ENCODE measurements at regions not wholly inside any gene's neighbourhood (a gene's known extent, or its start where the extent isn't known, plus 50 kb on each side); places are given as distances from the start of the nearest gene placed in this dataset.

DNA sequence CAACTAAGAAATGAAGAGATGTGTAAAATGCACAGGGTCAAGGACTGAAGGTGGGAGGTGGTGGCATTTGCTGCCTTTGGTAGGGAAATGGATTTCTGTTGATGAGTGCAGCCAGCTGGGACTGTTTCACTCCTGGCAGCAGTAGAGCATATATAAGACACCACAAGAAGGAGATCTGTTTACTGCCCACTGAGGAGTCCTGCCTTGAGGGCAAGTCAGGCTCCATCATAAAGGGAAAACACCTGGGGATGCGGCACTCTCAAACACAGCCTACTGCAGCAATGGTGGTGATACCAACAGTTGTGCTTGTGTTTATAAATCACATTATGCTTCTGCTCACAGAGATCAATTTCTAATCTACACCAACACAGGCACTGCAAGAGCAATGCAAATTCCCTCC is 222.1 kb downstream of the TACR3 start (continued):
- TF ChIP-seq CCAR2 (optimal IDR thresholded peaks at IDR 0.05; ENCODE audit: low read depth, low read length) (no peak), CEBPG (CRISPR knock-in tag; IDR thresholded peaks at IDR 0.05) (no peak), ZNF761 (CRISPR knock-in tag; conservative IDR thresholded peaks at IDR 0.05) (no peak), GABPB1 (CRISPR knock-in tag; IDR thresholded peaks at IDR 0.05) (no peak), ZBTB42 (CRISPR knock-in tag; IDR thresholded peaks at IDR 0.05) (no peak)
- TF ChIP-seq, protein P1, sequence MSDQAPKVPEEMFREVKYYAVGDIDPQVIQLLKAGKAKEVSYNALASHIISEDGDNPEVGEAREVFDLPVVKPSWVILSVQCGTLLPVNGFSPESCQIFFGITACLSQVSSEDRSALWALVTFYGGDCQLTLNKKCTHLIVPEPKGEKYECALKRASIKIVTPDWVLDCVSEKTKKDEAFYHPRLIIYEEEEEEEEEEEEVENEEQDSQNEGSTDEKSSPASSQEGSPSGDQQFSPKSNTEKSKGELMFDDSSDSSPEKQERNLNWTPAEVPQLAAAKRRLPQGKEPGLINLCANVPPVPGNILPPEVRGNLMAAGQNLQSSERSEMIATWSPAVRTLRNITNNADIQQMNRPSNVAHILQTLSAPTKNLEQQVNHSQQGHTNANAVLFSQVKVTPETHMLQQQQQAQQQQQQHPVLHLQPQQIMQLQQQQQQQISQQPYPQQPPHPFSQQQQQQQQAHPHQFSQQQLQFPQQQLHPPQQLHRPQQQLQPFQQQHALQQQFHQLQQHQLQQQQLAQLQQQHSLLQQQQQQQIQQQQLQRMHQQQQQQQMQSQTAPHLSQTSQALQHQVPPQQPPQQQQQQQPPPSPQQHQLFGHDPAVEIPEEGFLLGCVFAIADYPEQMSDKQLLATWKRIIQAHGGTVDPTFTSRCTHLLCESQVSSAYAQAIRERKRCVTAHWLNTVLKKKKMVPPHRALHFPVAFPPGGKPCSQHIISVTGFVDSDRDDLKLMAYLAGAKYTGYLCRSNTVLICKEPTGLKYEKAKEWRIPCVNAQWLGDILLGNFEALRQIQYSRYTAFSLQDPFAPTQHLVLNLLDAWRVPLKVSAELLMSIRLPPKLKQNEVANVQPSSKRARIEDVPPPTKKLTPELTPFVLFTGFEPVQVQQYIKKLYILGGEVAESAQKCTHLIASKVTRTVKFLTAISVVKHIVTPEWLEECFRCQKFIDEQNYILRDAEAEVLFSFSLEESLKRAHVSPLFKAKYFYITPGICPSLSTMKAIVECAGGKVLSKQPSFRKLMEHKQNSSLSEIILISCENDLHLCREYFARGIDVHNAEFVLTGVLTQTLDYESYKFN (CRISPR knock-in tag; conservative IDR thresholded peaks at IDR 0.05): no peak
- TF ChIP-seq, protein P2, sequence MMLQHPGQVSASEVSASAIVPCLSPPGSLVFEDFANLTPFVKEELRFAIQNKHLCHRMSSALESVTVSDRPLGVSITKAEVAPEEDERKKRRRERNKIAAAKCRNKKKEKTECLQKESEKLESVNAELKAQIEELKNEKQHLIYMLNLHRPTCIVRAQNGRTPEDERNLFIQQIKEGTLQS (CRISPR knock-in tag; IDR thresholded peaks at IDR 0.05): no peak
- TF ChIP-seq, protein P3, sequence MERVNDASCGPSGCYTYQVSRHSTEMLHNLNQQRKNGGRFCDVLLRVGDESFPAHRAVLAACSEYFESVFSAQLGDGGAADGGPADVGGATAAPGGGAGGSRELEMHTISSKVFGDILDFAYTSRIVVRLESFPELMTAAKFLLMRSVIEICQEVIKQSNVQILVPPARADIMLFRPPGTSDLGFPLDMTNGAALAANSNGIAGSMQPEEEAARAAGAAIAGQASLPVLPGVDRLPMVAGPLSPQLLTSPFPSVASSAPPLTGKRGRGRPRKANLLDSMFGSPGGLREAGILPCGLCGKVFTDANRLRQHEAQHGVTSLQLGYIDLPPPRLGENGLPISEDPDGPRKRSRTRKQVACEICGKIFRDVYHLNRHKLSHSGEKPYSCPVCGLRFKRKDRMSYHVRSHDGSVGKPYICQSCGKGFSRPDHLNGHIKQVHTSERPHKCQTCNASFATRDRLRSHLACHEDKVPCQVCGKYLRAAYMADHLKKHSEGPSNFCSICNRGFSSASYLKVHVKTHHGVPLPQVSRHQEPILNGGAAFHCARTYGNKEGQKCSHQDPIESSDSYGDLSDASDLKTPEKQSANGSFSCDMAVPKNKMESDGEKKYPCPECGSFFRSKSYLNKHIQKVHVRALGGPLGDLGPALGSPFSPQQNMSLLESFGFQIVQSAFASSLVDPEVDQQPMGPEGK (CRISPR knock-in tag; IDR thresholded peaks at IDR 0.05): no peak
- TF ChIP-seq, protein P4, sequence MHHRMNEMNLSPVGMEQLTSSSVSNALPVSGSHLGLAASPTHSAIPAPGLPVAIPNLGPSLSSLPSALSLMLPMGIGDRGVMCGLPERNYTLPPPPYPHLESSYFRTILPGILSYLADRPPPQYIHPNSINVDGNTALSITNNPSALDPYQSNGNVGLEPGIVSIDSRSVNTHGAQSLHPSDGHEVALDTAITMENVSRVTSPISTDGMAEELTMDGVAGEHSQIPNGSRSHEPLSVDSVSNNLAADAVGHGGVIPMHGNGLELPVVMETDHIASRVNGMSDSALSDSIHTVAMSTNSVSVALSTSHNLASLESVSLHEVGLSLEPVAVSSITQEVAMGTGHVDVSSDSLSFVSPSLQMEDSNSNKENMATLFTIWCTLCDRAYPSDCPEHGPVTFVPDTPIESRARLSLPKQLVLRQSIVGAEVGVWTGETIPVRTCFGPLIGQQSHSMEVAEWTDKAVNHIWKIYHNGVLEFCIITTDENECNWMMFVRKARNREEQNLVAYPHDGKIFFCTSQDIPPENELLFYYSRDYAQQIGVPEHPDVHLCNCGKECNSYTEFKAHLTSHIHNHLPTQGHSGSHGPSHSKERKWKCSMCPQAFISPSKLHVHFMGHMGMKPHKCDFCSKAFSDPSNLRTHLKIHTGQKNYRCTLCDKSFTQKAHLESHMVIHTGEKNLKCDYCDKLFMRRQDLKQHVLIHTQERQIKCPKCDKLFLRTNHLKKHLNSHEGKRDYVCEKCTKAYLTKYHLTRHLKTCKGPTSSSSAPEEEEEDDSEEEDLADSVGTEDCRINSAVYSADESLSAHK (CRISPR knock-in tag; IDR thresholded peaks at IDR 0.05; ENCODE audit: borderline replicate concordance): no peak

All from HepG2 (cell line).